GM12878 (cell line): ENCODE measurements at regions not wholly inside any gene's neighbourhood (a gene's known extent, or its start where the extent isn't known, plus 50 kb on each side); places are given as distances from the start of the nearest gene placed in this dataset.
A peak's percentile ranks its signal among the peaks of the same experiment; 100 is the strongest.

Experiments used
- ATAC-seq: fragments of 200-7000 bp; cut with Tn5 transposase; 3 replicates; pipeline ENCODE4 v1.9.1; 2020; ENCODE audit warnings: mild to moderate bottlenecking, moderate library complexity
- BruUV-seq: library from RNA; stranded (reverse); fragments of 400-500 nt; replicated peaks from 2 replicates; lab custom pipeline; 2021; lab: Mats Ljungman, UMichigan
- CTCF ChIA-PET: fragments of 300-600 bp; sonication (Branson Sonifier 250); formaldehyde crosslinking; extraction: SDS; loops from one replicate; lab custom pipeline; 2021; ENCODE audit warnings: inconsistent platforms; lab: Yijun Ruan, JAX
- POLR2A ChIA-PET: fragments of 350-600 bp; formaldehyde crosslinking; extraction: SDS; loops from one replicate; lab custom pipeline; 2021; ENCODE audit warnings: inconsistent platforms; lab: Charles Lee
- RAD21 ChIA-PET: fragments of 300-600 bp; sonication (Branson Sonifier 250); formaldehyde crosslinking; loops from one replicate; lab custom pipeline; 2023; ENCODE audit warnings: antibody characterized with exemption; ENCODE audit not compliant: unreplicated experiment; lab: Charles Lee
- SMC1A ChIA-PET: fragments of 300-600 bp; sonication (Branson Sonifier 250); formaldehyde crosslinking; loops from one replicate; lab custom pipeline; 2023; ENCODE audit not compliant: unreplicated experiment, uncharacterized antibody; lab: Charles Lee
- DNase-seq: peaks from one replicate; pipeline ENCODE4 v3.0.0-alpha.2; 2011; ENCODE audit warnings: low read depth, low spot score
- FAIRE-seq: peaks from 3 replicates; lab custom pipeline; 2011; peaks lifted over from hg19 to GRCh38; lab: Jason Lieb, UNC
- H2AFZ ChIP-seq: 2 replicates; pipeline ENCODE4 v1.6.0; 2011; ENCODE audit warnings: low read depth, low read length, control low read depth; ENCODE audit not compliant: control insufficient read depth
- H3K27ac ChIP-seq: 2 replicates; pipeline ENCODE4 v1.5.1; 2011; ENCODE audit warnings: control low read depth; ENCODE audit not compliant: control insufficient read depth, insufficient read depth
- H3K27me3 ChIP-seq, 2 experiments: replicated peaks in 1 of 2; 2 replicates each; pipeline versions ENCODE4 v1.6.0 to v1.6.1; 2011; ENCODE audit warnings: low read length in 1 of 2; ENCODE audit not compliant: control insufficient read depth in 2 of 2, insufficient read depth in 2 of 2
- H3K36me3 ChIP-seq, 2 experiments: 2 replicates each; pipeline ENCODE4 v1.5.1; 2011; ENCODE audit warnings: low read length in 1 of 2; ENCODE audit not compliant: control insufficient read depth in 2 of 2, insufficient read depth in 2 of 2
- H3K4me1 ChIP-seq: 2 replicates; pipeline ENCODE4 v1.6.1; 2011; ENCODE audit warnings: mild to moderate bottlenecking, low read length, moderate library complexity, mixed read lengths; ENCODE audit not compliant: control insufficient read depth, insufficient read depth
- H3K4me2 ChIP-seq: 2 replicates; pipeline ENCODE4 v1.6.0; 2011; ENCODE audit warnings: control low read depth; ENCODE audit not compliant: control insufficient read depth, insufficient read depth
- H3K4me3 ChIP-seq: fragments of 200-600 bp; sonication (generic); 2 replicates; pipeline ENCODE4 v1.5.1; 2016
- H3K79me2 ChIP-seq: 2 replicates; pipeline ENCODE4 v1.6.0; 2011; ENCODE audit warnings: low read length; ENCODE audit not compliant: control insufficient read depth, insufficient read depth
- H3K9ac ChIP-seq: 2 replicates; pipeline ENCODE4 v1.8.0; 2011; ENCODE audit warnings: low read length, control low read depth, mixed read lengths; ENCODE audit not compliant: control insufficient read depth, insufficient read depth
- H3K9me3 ChIP-seq: replicated peaks from 3 replicates; pipeline ENCODE4 v1.5.1; 2011; ENCODE audit warnings: mild to moderate bottlenecking, low read length; ENCODE audit not compliant: control insufficient read depth, insufficient read depth
- H4K20me1 ChIP-seq: 2 replicates; pipeline ENCODE4 v1.6.0; 2011; ENCODE audit not compliant: control insufficient read depth, insufficient read depth
- BHLHE40 ChIP-seq, 2 experiments: fragments of 450-650 bp in 1 of 2; IDR thresholded peaks; 2 replicates each; pipeline ENCODE4 v1.6.1; 2011 to 2017; ENCODE audit warnings: low read depth in 2 of 2, borderline replicate concordance in 1 of 2, improper control_type of control experiment in 1 of 2, low read length in 1 of 2, mild to moderate bottlenecking in 1 of 2
- EGR1 ChIP-seq, 2 experiments: IDR thresholded peaks; 1 replicate in 1 of 2; 2 replicates in 1 of 2; pipeline ENCODE4 v1.6.1; 2011 to 2012; ENCODE audit warnings: low read depth in 2 of 2, low read length in 2 of 2, borderline replicate concordance in 1 of 2, mild to moderate bottlenecking in 1 of 2, moderate library complexity in 1 of 2
- EP300 ChIP-seq, 2 experiments: fragments of 150-350 bp in 1 of 2; IDR thresholded peaks; 2 replicates each; pipeline ENCODE4 v1.6.1; 2011 to 2012; ENCODE audit warnings: low read depth in 2 of 2, low read length in 2 of 2, borderline replicate concordance in 1 of 2, improper control_type of control experiment in 1 of 2, inconsistent platforms in 1 of 2; ENCODE audit not compliant: control insufficient read depth in 1 of 2
- JUNB ChIP-seq: IDR thresholded peaks from 2 replicates; pipeline ENCODE4 v1.6.1; 2016; ENCODE audit warnings: antibody characterized with exemption, mild to moderate bottlenecking
- JUND ChIP-seq: IDR thresholded peaks from 2 replicates; pipeline ENCODE4 v1.6.1; 2012; ENCODE audit warnings: low read depth, mild to moderate bottlenecking, low read length, improper control_type of control experiment, moderate library complexity
- NFYA ChIP-seq: IDR thresholded peaks from 2 replicates; pipeline ENCODE4 v1.6.1; 2011; ENCODE audit warnings: low read depth, mild to moderate bottlenecking, low read length, improper control_type of control experiment, borderline replicate concordance
- RAD21 ChIP-seq: IDR thresholded peaks from 2 replicates; pipeline ENCODE4 v1.6.1; 2011; ENCODE audit warnings: mild to moderate bottlenecking, low read depth, low read length, moderate library complexity; ENCODE audit not compliant: insufficient read depth
- RBBP5 ChIP-seq: fragments of 200-600 bp; sonication (generic); conservative IDR thresholded peaks from 2 replicates; pipeline ENCODE4 v1.6.1; 2016
- REST ChIP-seq: IDR thresholded peaks from 2 replicates; pipeline ENCODE4 v1.6.1; 2012; ENCODE audit warnings: mild to moderate bottlenecking, low read depth, low read length
- RUNX3 ChIP-seq: IDR thresholded peaks from 2 replicates; pipeline ENCODE4 v1.6.1; 2012; ENCODE audit warnings: low read length, inconsistent platforms
- SMC3 ChIP-seq: IDR thresholded peaks from 2 replicates; pipeline ENCODE4 v1.6.1; 2011; ENCODE audit warnings: low read length, improper control_type of control experiment, borderline replicate concordance
- SREBF1 ChIP-seq: IDR thresholded peaks from 2 replicates; pipeline ENCODE4 v1.6.1; 2012; ENCODE audit warnings: mild to moderate bottlenecking, low read length
- TARDBP ChIP-seq: IDR thresholded peaks from 2 replicates; pipeline ENCODE4 v1.6.1; 2016; ENCODE audit warnings: borderline replicate concordance
- USF1 ChIP-seq: IDR thresholded peaks from 2 replicates; pipeline ENCODE4 v1.6.1; 2011; ENCODE audit warnings: borderline replicate concordance, low read depth, mild to moderate bottlenecking, moderate library complexity, mixed read lengths, low read length; ENCODE audit not compliant: insufficient read depth; ENCODE audit errors: extremely low read length
- ZNF274 ChIP-seq: IDR thresholded peaks from one replicate; pipeline ENCODE4 v1.8.0; 2011; ENCODE audit not compliant: insufficient read length, insufficient read depth
- ZZZ3 ChIP-seq: IDR thresholded peaks from 2 replicates; pipeline ENCODE4 v1.6.1; 2011; ENCODE audit warnings: low read depth; ENCODE audit not compliant: control insufficient read depth, insufficient read length
- WGBS: methylation state at CpG from one replicate; pipeline ENCODE4 v1.1.6; 2016; ENCODE audit warnings: low lambda C conversion rate; ENCODE audit not compliant: insufficient replicate concordance, insufficient coverage; ENCODE audit errors: missing lambda C conversion rate; 5-methylcytosine and 5-hydroxymethylcytosine counted together
- in situ Hi-C: fragments of 300-500 bp; cut with MboI; formaldehyde crosslinking; loops from 9 replicates; pipeline ENCODE4 v1.14.3; 2018; ENCODE audit warnings: mixed read lengths
- intact Hi-C: fragments of 100-400 bp; cut with micrococcal nuclease; formaldehyde crosslinking; loops from one replicate; pipeline ENCODE4 v1.14.2; 2022; ENCODE audit not compliant: unreplicated experiment
- TF ChIP-seq, protein P1 (sequence below): fragments of 450-650 bp; IDR thresholded peaks from 2 replicates; pipeline ENCODE4 v1.6.1; 2016; ENCODE audit warnings: mild to moderate bottlenecking

DNA sequence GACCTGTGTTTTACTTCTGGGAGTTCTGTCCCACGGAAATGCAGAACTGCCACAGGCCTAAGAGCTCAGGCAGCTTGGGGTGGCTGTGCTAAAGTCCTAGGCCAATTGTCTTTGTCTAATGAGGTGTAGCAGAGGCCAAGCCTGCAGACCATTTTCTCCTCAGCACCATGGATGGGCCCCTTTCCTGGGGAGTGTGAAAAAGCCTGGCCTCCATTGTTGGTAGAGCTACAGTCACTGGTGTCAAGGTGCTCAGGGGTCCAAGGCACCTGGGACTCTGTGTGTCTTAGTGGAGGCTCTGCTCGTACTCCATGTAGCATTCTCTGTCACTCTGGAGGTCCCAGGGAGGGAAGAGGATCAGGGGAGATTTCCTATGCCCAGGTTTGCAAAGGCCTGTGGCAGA, 329.6 kb downstream of the SLITRK5 start (continued):
- TF ChIP-seq JUNB: no peak
- no peak for TF ChIP-seq REST

- POLR2A ChIA-PET: no interaction called here
- FAIRE-seq (no peak), ATAC-seq (peak; percentile 45; the same call in 2 of the 3 replicates), DNase-seq (no peak)
- no peak overlapping the region for H3K4me3 ChIP-seq
- no peaks in the 10 kb centered on the region for H3K79me2 ChIP-seq
- in situ Hi-C loops: no loop called here
- no peak overlapping the region for H2AFZ ChIP-seq
- H3K27me3 ChIP-seq: no peaks in the 10 kb centered on the region
- intact Hi-C loops: loop anchor here (10.0 kb wide), 1 partner anchor 1060 kb away; no protein-coding TSS in a partner anchor
- SMC1A ChIA-PET: no interaction called here
- no peaks in the 10 kb centered on the region for H3K36me3 ChIP-seq
- no peaks in the 10 kb centered on the region for H4K20me1 ChIP-seq
- no peaks in the 10 kb centered on the region for H3K9me3 ChIP-seq
- H3K9ac ChIP-seq: no peak overlapping the region
- H3K27ac ChIP-seq: no peak overlapping the region
- CTCF ChIA-PET: interaction anchor here (1.1 kb wide), 1 partner anchor 1061 kb away, joined by 3 read pairs; no protein-coding TSS in a partner anchor
- no peaks in the 10 kb centered on the region for H3K4me1 ChIP-seq
- RAD21 ChIA-PET: no interaction called here
- BruUV-seq: no TSS peak
- WGBS: 18% methylated on average over 2 of the region's 2 CpGs
- no peak overlapping the region for H3K4me2 ChIP-seq
- TF ChIP-seq SMC3 (no peak), RAD21 (no peak), EP300 (IDR thresholded peaks at IDR 0.05; ENCODE audit: borderline replicate concordance in 1 of 2, control insufficient read depth in 1 of 2, low read depth in 2 of 2, low read length in 2 of 2) (no peak), ZZZ3 (no peak), RUNX3 (no peak), BHLHE40 (IDR thresholded peaks at IDR 0.05; ENCODE audit: borderline replicate concordance in 1 of 2, low read depth in 2 of 2, low read length in 1 of 2) (no peak), USF1 (no peak), NFYA (no peak), TARDBP (no peak), EGR1 (IDR thresholded peaks at IDR 0.05; ENCODE audit: borderline replicate concordance in 1 of 2, low read depth in 2 of 2, low read length in 2 of 2) (no peak), JUND (no peak), ZNF274 (no peak), SREBF1 (no peak), RBBP5 (no peak)
- TF ChIP-seq, protein P1, sequence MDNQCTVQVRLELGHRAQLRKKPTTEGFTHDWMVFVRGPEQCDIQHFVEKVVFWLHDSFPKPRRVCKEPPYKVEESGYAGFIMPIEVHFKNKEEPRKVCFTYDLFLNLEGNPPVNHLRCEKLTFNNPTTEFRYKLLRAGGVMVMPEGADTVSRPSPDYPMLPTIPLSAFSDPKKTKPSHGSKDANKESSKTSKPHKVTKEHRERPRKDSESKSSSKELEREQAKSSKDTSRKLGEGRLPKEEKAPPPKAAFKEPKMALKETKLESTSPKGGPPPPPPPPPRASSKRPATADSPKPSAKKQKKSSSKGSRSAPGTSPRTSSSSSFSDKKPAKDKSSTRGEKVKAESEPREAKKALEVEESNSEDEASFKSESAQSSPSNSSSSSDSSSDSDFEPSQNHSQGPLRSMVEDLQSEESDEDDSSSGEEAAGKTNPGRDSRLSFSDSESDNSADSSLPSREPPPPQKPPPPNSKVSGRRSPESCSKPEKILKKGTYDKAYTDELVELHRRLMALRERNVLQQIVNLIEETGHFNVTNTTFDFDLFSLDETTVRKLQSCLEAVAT: no peak
Measured at GRCh38 chr13:88005188-88005587, 334.0 kb downstream of the SLITRK5 start.
